Psoas muscle (tissue), 7 donors: ENCODE measurements at regions not wholly inside any gene's neighbourhood (a gene's known extent, or its start where the extent isn't known, plus 50 kb on each side); places are given as distances from the start of the nearest gene placed in this dataset.

ENCODE experiments used
- ATAC-seq, 4 donors: fragments of 200-7000 bp; cut with Tn5 transposase; one replicate each; pipeline ENCODE4 v1.9.1; 2020; ENCODE audit warnings: moderate library complexity in 3 of 4, mild to moderate bottlenecking in 2 of 4
- DNase-seq, 2 donors: peaks; one replicate each; pipeline ENCODE4 v3.0.0-alpha.2; 2020
- H3K27ac ChIP-seq: fragments of 200-600 bp; one replicate; pipeline ENCODE4 v1.8.0; 2022
- H3K27me3 ChIP-seq, 3 donors: fragments of 200-600 bp in 1 of 3; one replicate each; pipeline versions ENCODE4 v1.6.1 to v1.8.0; 2013 to 2022; ENCODE audit warnings: low read length in 2 of 3, mild to moderate bottlenecking in 2 of 3, moderate library complexity in 1 of 3; ENCODE audit not compliant: insufficient read depth in 3 of 3
- H3K36me3 ChIP-seq, 2 donors: fragments of 200-600 bp in 1 of 2; one replicate each; pipeline versions ENCODE4 v1.6.1 to v1.8.0; 2013 to 2022; ENCODE audit warnings: low read depth in 1 of 2, mild to moderate bottlenecking in 1 of 2, moderate library complexity in 1 of 2; ENCODE audit not compliant: insufficient read depth in 1 of 2
- H3K4me1 ChIP-seq: fragments of 200-600 bp; one replicate; pipeline ENCODE4 v1.8.0; 2022
- H3K4me3 ChIP-seq: fragments of 200-600 bp; one replicate; pipeline ENCODE4 v1.8.0; 2022; ENCODE audit warnings: mild to moderate bottlenecking
- H3K9me3 ChIP-seq: fragments of 200-600 bp; one replicate; pipeline ENCODE4 v1.8.0; 2022
- CTCF ChIP-seq: fragments of 200-600 bp; IDR thresholded peaks from one replicate; pipeline ENCODE4 v1.8.0; 2022; ENCODE audit warnings: antibody characterized with exemption
- WGBS, 3 donors: extraction: QIAGEN DNeasy Blood & Tissue Kit; methylation state at CpG; one replicate each; pipeline versions ENCODE4 v1.1.6 to v1.1.7; 2013; 5-methylcytosine and 5-hydroxymethylcytosine counted together
- intact Hi-C, 2 donors: fragments of 100-400 bp; cut with DNase I; formaldehyde crosslinking; loops; one replicate each; pipeline versions ENCODE4 v1.11.0 to v1.14.2; 2022
- donor health status: healthy with polysubstance abuse.
- donor health status: DM: no; HTN: no; CAD: no; lungs with moderate emphysema.
- donor health status: Bipolar disorder and iron deficiency.
- donor health status: healthy.
- donor health status: DM: yes; HTN: yes; CAD: no.
- donor health status: DM: no; HTN: no; CAD: no.
- donor health status: DM: yes; HTN: yes; CAD: no.

- Histone ChIP-seq H3K27me3 (peaks cover 0 to 7% (median 0%) of the 10 kb centered on the region in 3 donors), H3K4me1 (no peaks in the 10 kb centered on the region), H3K9me3 (no peaks in the 10 kb centered on the region), H3K27ac (no peak overlapping the region), H3K36me3 (no peaks in the 10 kb centered on the region), H3K4me3 (no peak overlapping the region)
- no peak for DNase-seq
- no peak for ATAC-seq
- TF ChIP-seq CTCF = no peak
- WGBS, 3 donors = 59 to 74% (median 67%) methylated on average over 1 of the region's 1 CpG
- intact Hi-C loops = no loop called here
Observed at GRCh38 chr2:66382091-66382490, 52.8 kb upstream of the MEIS1 start.

GRCh38 chr2:66379473-66379872, 55.5 kb upstream of the MEIS1 start:
- H3K9me3 ChIP-seq = no peaks in the 10 kb centered on the region
- peaks cover 0 to 10% (median 0%) of the 10 kb centered on the region in 3 donors for H3K27me3 ChIP-seq
- intact Hi-C loops = no loop called here
- no peak overlapping the region for H3K4me3 ChIP-seq
- ATAC-seq (no peak), DNase-seq (no peak)
- no peak overlapping the region for H3K27ac ChIP-seq
- no peak for TF ChIP-seq CTCF
- H3K4me1 ChIP-seq = no peaks in the 10 kb centered on the region
- no peaks in the 10 kb centered on the region for H3K36me3 ChIP-seq

- no peak for TF ChIP-seq CTCF
- intact Hi-C loops = no loop called here
Observed at GRCh38 chr2:66377832-66378231, 57.1 kb upstream of the MEIS1 start.

GRCh38 chr2:66370824-66371223, 64.1 kb upstream of the MEIS1 start:
- no peak for DNase-seq
- intact Hi-C loops = no loop called here
- ATAC-seq = no peak
- no peak overlapping the region for H3K4me3 ChIP-seq
- no peak overlapping the region for H3K27ac ChIP-seq
- WGBS, 3 donors = 69 to 88% (median 84%) methylated on average over 2 of the region's 2 CpGs
- H3K9me3 ChIP-seq = no peaks in the 10 kb centered on the region
- TF ChIP-seq CTCF = no peak
- no peaks in the 10 kb centered on the region for H3K36me3 ChIP-seq
- no peaks in the 10 kb centered on the region for H3K27me3 ChIP-seq
- no peaks in the 10 kb centered on the region for H3K4me1 ChIP-seq

More at GRCh38 chr2:66377832-66378231, 57.1 kb upstream of the MEIS1 start:
- no peaks in the 10 kb centered on the region for H3K9me3 ChIP-seq
- H3K4me3 ChIP-seq = no peak overlapping the region
- H3K36me3 ChIP-seq = no peaks in the 10 kb centered on the region
- no peaks in the 10 kb centered on the region for H3K4me1 ChIP-seq
- no peak overlapping the region for H3K27ac ChIP-seq
- DNase-seq = no peak
- 71 to 80% (median 78%) methylated on average over 6 of the region's 6 CpGs for WGBS, 3 donors
- peaks cover 0 to 10% (median 0%) of the 10 kb centered on the region in 3 donors for H3K27me3 ChIP-seq
- no peak for ATAC-seq

- Histone ChIP-seq H3K4me3 (no peak overlapping the region), H3K4me1 (peaks cover 16% of the 10 kb centered on the region), H3K27ac (no peak overlapping the region), H3K27me3 (no peaks in the 10 kb centered on the region), H3K9me3 (no peaks in the 10 kb centered on the region), H3K36me3 (no peaks in the 10 kb centered on the region)
- intact Hi-C loops = no loop called here
- TF ChIP-seq CTCF = no peak
- no peak for DNase-seq
- no peak for ATAC-seq
- WGBS, 3 donors = 80 to 92% (median 88%) methylated on average over 2 of the region's 2 CpGs
Observed at GRCh38 chr2:66366619-66367018, 68.3 kb upstream of the MEIS1 start.
